ENCODE measurements at regions not wholly inside any gene's neighbourhood (a gene's known extent, or its start where the extent isn't known, plus 50 kb on each side); places are given as distances from the start of the nearest gene placed in this dataset.

GRCh38 chr3:118736107-118736506, 298.5 kb downstream of the IGSF11 start:
- H3K36me3 ChIP-seq (ENCODE audit: insufficient read depth), result no peaks in the 10 kb centered on the region
- H2AFZ ChIP-seq (ENCODE audit: low read depth), result no peak overlapping the region
- no peaks in the 10 kb centered on the region for H3K79me2 ChIP-seq (ENCODE audit: insufficient read depth, low read depth)
- H3K9ac ChIP-seq, result no peak overlapping the region
- H3K27ac ChIP-seq, result no peak overlapping the region
- H3K4me3 ChIP-seq (IDR thresholded peaks at IDR 0.05; ENCODE audit: insufficient read depth, low read depth, low read length), result no peak overlapping the region
- no peaks in the 10 kb centered on the region for H3K4me1 ChIP-seq (ENCODE audit: low read depth, poor library complexity, severe bottlenecking)
- no peak overlapping the region for H3K4me2 ChIP-seq
- H3K27me3 ChIP-seq (ENCODE audit: insufficient read depth, low read depth), result no peaks in the 10 kb centered on the region
- TF ChIP-seq, protein P1, sequence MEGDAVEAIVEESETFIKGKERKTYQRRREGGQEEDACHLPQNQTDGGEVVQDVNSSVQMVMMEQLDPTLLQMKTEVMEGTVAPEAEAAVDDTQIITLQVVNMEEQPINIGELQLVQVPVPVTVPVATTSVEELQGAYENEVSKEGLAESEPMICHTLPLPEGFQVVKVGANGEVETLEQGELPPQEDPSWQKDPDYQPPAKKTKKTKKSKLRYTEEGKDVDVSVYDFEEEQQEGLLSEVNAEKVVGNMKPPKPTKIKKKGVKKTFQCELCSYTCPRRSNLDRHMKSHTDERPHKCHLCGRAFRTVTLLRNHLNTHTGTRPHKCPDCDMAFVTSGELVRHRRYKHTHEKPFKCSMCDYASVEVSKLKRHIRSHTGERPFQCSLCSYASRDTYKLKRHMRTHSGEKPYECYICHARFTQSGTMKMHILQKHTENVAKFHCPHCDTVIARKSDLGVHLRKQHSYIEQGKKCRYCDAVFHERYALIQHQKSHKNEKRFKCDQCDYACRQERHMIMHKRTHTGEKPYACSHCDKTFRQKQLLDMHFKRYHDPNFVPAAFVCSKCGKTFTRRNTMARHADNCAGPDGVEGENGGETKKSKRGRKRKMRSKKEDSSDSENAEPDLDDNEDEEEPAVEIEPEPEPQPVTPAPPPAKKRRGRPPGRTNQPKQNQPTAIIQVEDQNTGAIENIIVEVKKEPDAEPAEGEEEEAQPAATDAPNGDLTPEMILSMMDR (conservative IDR thresholded peaks at IDR 0.05; ENCODE audit: low read depth, low read length), result no peak
- H4K20me1 ChIP-seq (ENCODE audit: insufficient read depth), result no peaks in the 10 kb centered on the region

GRCh38 chr3:118740722-118741290, 293.8 kb downstream of the IGSF11 start:
- no peaks in the 10 kb centered on the region for H4K20me1 ChIP-seq (ENCODE audit: insufficient read depth)
- H3K4me1 ChIP-seq (ENCODE audit: low read depth, poor library complexity, severe bottlenecking), result no peaks in the 10 kb centered on the region
- H3K4me3 ChIP-seq (IDR thresholded peaks at IDR 0.05; ENCODE audit: insufficient read depth, low read depth, low read length), result no peak overlapping the region
- TF ChIP-seq, protein P1 (conservative IDR thresholded peaks at IDR 0.05; ENCODE audit: low read depth, low read length), result no peak
- H3K27ac ChIP-seq, result no peak overlapping the region
- H3K79me2 ChIP-seq (ENCODE audit: insufficient read depth, low read depth), result no peaks in the 10 kb centered on the region
- H3K9ac ChIP-seq, result no peak overlapping the region
- H3K4me2 ChIP-seq, result no peak overlapping the region
- no peaks in the 10 kb centered on the region for H3K27me3 ChIP-seq (ENCODE audit: insufficient read depth, low read depth)
- no peak overlapping the region for H2AFZ ChIP-seq (ENCODE audit: low read depth)
- no peaks in the 10 kb centered on the region for H3K36me3 ChIP-seq (ENCODE audit: insufficient read depth)

DNA sequence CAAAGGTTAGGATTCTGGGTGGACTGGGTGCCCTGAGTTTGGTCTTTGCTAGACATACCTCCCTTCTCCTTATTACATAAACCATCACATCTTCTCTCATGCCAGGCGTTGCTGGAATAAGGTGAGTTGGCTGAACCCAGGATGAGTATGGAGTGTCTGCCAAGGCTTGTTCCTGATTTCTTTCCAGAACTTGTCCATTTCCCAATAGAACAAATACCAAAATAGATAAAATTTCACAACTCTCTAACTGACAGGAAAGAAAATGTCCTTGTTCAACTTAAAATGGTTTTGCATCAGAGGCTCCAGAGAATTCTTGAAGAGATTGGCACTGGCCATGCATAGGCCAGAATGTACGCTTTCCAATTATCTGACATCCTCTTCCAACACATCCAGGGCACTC, 291.9 kb downstream of the IGSF11 start:
- H3K4me2 ChIP-seq, result no peak overlapping the region
- no peak overlapping the region for H3K27ac ChIP-seq
- no peaks in the 10 kb centered on the region for H4K20me1 ChIP-seq (ENCODE audit: insufficient read depth)
- no peaks in the 10 kb centered on the region for H3K27me3 ChIP-seq (ENCODE audit: insufficient read depth, low read depth)
- H3K9ac ChIP-seq, result no peak overlapping the region
- no peak overlapping the region for H3K4me3 ChIP-seq (IDR thresholded peaks at IDR 0.05; ENCODE audit: insufficient read depth, low read depth, low read length)
- no peaks in the 10 kb centered on the region for H3K4me1 ChIP-seq (ENCODE audit: low read depth, poor library complexity, severe bottlenecking)
- H3K36me3 ChIP-seq (ENCODE audit: insufficient read depth), result no peaks in the 10 kb centered on the region
- no peaks in the 10 kb centered on the region for H3K79me2 ChIP-seq (ENCODE audit: insufficient read depth, low read depth)
- TF ChIP-seq, protein P1 (conservative IDR thresholded peaks at IDR 0.05; ENCODE audit: low read depth, low read length), result no peak
- H2AFZ ChIP-seq (ENCODE audit: low read depth), result no peak overlapping the region

- H3K9ac ChIP-seq, result no peak overlapping the region
- H3K4me3 ChIP-seq (IDR thresholded peaks at IDR 0.05; ENCODE audit: insufficient read depth, low read depth, low read length), result no peak overlapping the region
- H4K20me1 ChIP-seq (ENCODE audit: insufficient read depth), result no peaks in the 10 kb centered on the region
- no peaks in the 10 kb centered on the region for H3K27me3 ChIP-seq (ENCODE audit: insufficient read depth, low read depth)
- no peak overlapping the region for H3K27ac ChIP-seq
- H3K36me3 ChIP-seq (ENCODE audit: insufficient read depth), result no peaks in the 10 kb centered on the region
- no peak overlapping the region for H3K4me2 ChIP-seq
- no peak overlapping the region for H2AFZ ChIP-seq (ENCODE audit: low read depth)
- TF ChIP-seq, protein P1 (conservative IDR thresholded peaks at IDR 0.05; ENCODE audit: low read depth, low read length), result no peak
- H3K4me1 ChIP-seq (ENCODE audit: low read depth, poor library complexity, severe bottlenecking), result no peaks in the 10 kb centered on the region
- no peaks in the 10 kb centered on the region for H3K79me2 ChIP-seq (ENCODE audit: insufficient read depth, low read depth)
These were observed 290.5 kb downstream of the IGSF11 start for GRCh38 chr3:118744186-118744585.

Measured in KMS-11 (cell line).